A673 (cell line): ENCODE measurements at regions not wholly inside any gene's neighbourhood (a gene's known extent, or its start where the extent isn't known, plus 50 kb on each side); places are given as distances from the start of the nearest gene placed in this dataset.
A peak's percentile ranks its signal among the peaks of the same experiment; 100 is the strongest.

Source experiments
- BruUV-seq: library from RNA; stranded (reverse); fragments of 400-500 nt; replicated peaks from 2 replicates; lab custom pipeline; 2021; lab: Mats Ljungman, UMichigan
- CTCF ChIA-PET: fragments of 300-600 bp; sonication (Branson Sonifier 250); formaldehyde crosslinking; loops from one replicate; lab custom pipeline; 2022; ENCODE audit warnings: antibody characterized with exemption; lab: Charles Lee
- POLR2A ChIA-PET: fragments of 300-600 bp; sonication (Branson Sonifier 250); formaldehyde crosslinking; loops from one replicate; lab custom pipeline; 2022; ENCODE audit warnings: antibody characterized with exemption; ENCODE audit not compliant: low non-redundant PET; lab: Charles Lee
- DNase-seq: peaks from one replicate; pipeline ENCODE4 v3.0.0-alpha.2; 2015; ENCODE audit warnings: low spot score
- H3K27ac ChIP-seq: fragments of 200-600 bp; sonication (generic); 2 replicates; pipeline ENCODE4 v1.5.1; 2016; ENCODE audit warnings: mixed run types, low read depth, mild to moderate bottlenecking, mixed read lengths, antibody characterized with exemption, low read length; ENCODE audit not compliant: poor library complexity, severe bottlenecking
- H3K27me3 ChIP-seq: fragments of 200-600 bp; sonication (generic); replicated peaks from 2 replicates; pipeline ENCODE4 v1.6.1; 2017; ENCODE audit warnings: mixed run types, low read depth, mild to moderate bottlenecking, mixed read lengths, antibody characterized with exemption, low read length; ENCODE audit not compliant: insufficient read depth, poor library complexity
- H3K36me3 ChIP-seq: fragments of 200-600 bp; sonication (generic); 2 replicates; pipeline ENCODE4 v1.6.1; 2016; ENCODE audit warnings: mixed run types, mild to moderate bottlenecking, mixed read lengths, antibody characterized with exemption, low read length; ENCODE audit not compliant: insufficient read depth, poor library complexity, severe bottlenecking
- H3K4me1 ChIP-seq: fragments of 200-600 bp; sonication (generic); 2 replicates; pipeline ENCODE4 v1.6.1; 2017; ENCODE audit warnings: mixed run types, mild to moderate bottlenecking, mixed read lengths, antibody characterized with exemption, low read length; ENCODE audit not compliant: insufficient read depth, poor library complexity, severe bottlenecking
- H3K4me3 ChIP-seq: fragments of 200-600 bp; sonication (generic); 2 replicates; pipeline ENCODE4 v1.5.1; 2016; ENCODE audit warnings: low read depth, mixed run types, mild to moderate bottlenecking, mixed read lengths, low read length; ENCODE audit not compliant: poor library complexity, severe bottlenecking
- H3K9me3 ChIP-seq: fragments of 200-600 bp; sonication (generic); 2 replicates; pipeline ENCODE4 v1.6.1; 2016; ENCODE audit warnings: mixed run types, low read depth, mild to moderate bottlenecking, mixed read lengths, antibody characterized with exemption, low read length; ENCODE audit not compliant: poor library complexity, severe bottlenecking
- EZH2 ChIP-seq: fragments of 200-600 bp; sonication (generic); IDR thresholded peaks from 2 replicates; pipeline ENCODE4 v1.6.1; 2017; ENCODE audit warnings: borderline replicate concordance, low read depth, mild to moderate bottlenecking, mixed read lengths, antibody characterized with exemption, low read length; ENCODE audit not compliant: poor library complexity, severe bottlenecking
- intact Hi-C: fragments of 100-400 bp; cut with micrococcal nuclease; formaldehyde crosslinking; loops from one replicate; pipeline ENCODE4 v1.10.0; 2022; ENCODE audit not compliant: unreplicated experiment
- TF ChIP-seq, protein P1 (sequence below): fragments of 300-800, 200-600 bp; sonication (generic); conservative IDR thresholded peaks from 2 replicates; pipeline ENCODE4 v1.5.1; 2017; ENCODE audit warnings: low read depth, mild to moderate bottlenecking, antibody characterized with exemption, low read length, moderate library complexity, mixed read lengths

DNA sequence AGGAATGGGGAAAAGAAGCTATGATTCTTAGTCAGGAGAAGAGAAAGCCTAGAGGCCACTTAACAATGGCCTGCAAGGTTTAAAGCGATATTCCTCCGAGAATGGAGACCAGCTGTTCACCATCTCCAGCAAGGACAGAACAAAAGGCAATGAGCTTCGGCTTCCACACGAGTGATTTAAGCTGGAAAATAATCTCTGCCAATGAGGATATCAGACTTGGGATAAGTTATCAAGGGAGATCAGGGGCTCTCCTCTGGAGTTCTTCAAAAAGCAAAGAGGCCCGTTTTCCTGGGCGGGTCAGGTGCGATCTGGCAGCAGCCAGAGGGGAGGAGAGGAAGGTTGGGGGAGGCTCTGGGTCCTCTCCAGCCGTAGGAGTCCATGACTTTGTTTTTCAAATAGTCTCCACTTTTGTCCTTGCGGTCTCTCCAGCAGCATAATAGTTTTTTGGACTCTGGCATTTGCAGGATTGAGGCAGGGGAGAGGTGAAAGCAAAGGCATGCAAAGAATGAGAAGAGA, 211.3 kb downstream of the SKIDA1 start:
- BruUV-seq: no TSS peak
- H3K27ac ChIP-seq: peak overlapping the region; percentile 8
- intact Hi-C loops: no loop called here
- H3K4me1 ChIP-seq: peaks cover 24% of the 10 kb centered on the region
- ChIA-PET POLR2A (no interaction called here), CTCF (no interaction called here)
- DNase-seq: no peak
- TF ChIP-seq EZH2: no peak
- TF ChIP-seq, protein P1, sequence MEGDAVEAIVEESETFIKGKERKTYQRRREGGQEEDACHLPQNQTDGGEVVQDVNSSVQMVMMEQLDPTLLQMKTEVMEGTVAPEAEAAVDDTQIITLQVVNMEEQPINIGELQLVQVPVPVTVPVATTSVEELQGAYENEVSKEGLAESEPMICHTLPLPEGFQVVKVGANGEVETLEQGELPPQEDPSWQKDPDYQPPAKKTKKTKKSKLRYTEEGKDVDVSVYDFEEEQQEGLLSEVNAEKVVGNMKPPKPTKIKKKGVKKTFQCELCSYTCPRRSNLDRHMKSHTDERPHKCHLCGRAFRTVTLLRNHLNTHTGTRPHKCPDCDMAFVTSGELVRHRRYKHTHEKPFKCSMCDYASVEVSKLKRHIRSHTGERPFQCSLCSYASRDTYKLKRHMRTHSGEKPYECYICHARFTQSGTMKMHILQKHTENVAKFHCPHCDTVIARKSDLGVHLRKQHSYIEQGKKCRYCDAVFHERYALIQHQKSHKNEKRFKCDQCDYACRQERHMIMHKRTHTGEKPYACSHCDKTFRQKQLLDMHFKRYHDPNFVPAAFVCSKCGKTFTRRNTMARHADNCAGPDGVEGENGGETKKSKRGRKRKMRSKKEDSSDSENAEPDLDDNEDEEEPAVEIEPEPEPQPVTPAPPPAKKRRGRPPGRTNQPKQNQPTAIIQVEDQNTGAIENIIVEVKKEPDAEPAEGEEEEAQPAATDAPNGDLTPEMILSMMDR: no peak
- H3K36me3 ChIP-seq: no peaks in the 10 kb centered on the region
- H3K27me3 ChIP-seq: no peaks in the 10 kb centered on the region
- H3K9me3 ChIP-seq: no peaks in the 10 kb centered on the region
- H3K4me3 ChIP-seq: no peak overlapping the region

DNA sequence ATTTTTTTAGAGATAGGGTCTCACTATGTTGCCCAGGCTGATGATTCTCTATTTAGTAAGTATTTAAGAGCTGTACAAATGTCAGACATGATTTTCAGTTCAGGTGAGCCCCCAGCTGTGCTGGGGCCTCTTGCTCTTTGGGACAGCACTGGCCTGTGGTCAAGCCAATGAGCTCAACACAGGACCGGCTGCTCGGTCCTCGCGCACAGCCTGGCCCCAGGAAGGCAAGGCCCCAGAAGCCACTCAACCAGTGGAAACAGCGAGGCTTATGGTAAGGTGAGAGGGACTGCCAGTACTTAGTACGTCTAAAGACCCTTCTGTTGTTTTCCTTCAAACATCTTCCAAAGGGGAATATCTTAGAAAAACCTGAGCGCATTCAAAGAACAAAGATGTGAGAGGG, 211.8 kb downstream of the SKIDA1 start:
- H3K27ac ChIP-seq: no peak overlapping the region
- no peak for DNase-seq
- ChIA-PET POLR2A (no interaction called here), CTCF (no interaction called here)
- intact Hi-C loops: no loop called here
- TF ChIP-seq EZH2: no peak
- TF ChIP-seq, protein P1: no peak
- no peaks in the 10 kb centered on the region for H3K9me3 ChIP-seq
- H3K4me1 ChIP-seq: peaks cover 24% of the 10 kb centered on the region
- no peak overlapping the region for H3K4me3 ChIP-seq
- no TSS peak for BruUV-seq
- no peaks in the 10 kb centered on the region for H3K36me3 ChIP-seq
- H3K27me3 ChIP-seq: no peaks in the 10 kb centered on the region

DNA sequence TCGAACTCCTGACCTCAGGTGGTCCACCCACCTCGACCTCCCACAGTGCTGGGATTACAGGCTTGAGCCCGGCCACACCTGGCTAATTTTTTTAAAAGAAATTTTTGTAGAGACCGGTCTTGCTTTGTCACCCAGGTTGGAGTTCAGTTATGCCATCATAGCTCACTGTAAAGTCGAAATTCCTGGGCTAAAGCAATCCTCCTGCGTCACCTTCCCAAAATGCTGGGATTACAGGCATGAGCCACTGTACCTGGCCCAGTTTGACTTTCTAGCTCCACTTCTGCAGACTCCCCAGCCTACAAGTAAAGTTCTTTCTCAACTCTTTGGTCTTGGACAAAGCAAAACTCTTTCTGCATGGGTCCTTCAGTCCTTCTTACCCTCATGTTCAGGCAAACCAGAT, 214.1 kb downstream of the SKIDA1 start:
- H3K4me3 ChIP-seq: no peak overlapping the region
- DNase-seq: no peak
- TF ChIP-seq, protein P1: no peak
- no peak for TF ChIP-seq EZH2
- peaks cover 24% of the 10 kb centered on the region for H3K4me1 ChIP-seq
- H3K36me3 ChIP-seq: no peaks in the 10 kb centered on the region
- CTCF ChIA-PET: no interaction called here
- no peaks in the 10 kb centered on the region for H3K27me3 ChIP-seq
- intact Hi-C loops: no loop called here
- H3K27ac ChIP-seq: no peak overlapping the region
- no peaks in the 10 kb centered on the region for H3K9me3 ChIP-seq
- no TSS peak for BruUV-seq
- POLR2A ChIA-PET: no interaction called here
